Karpas-422 (cell line): ENCODE measurements at regions not wholly inside any gene's neighbourhood (a gene's known extent, or its start where the extent isn't known, plus 50 kb on each side); places are given as distances from the start of the nearest gene placed in this dataset.

ENCODE experiments used
- DNase-seq: peaks from one replicate; pipeline ENCODE4 v3.0.0-alpha.2; 2015
- H2AFZ ChIP-seq: fragments of 200-600 bp; sonication (generic); 2 replicates; pipeline ENCODE4 v1.6.1; 2014; ENCODE audit warnings: antibody characterized with exemption, low read length, mixed read lengths
- H3K27ac ChIP-seq: fragments of 200-600 bp; sonication (generic); 2 replicates; pipeline ENCODE4 v1.5.1; 2014; ENCODE audit warnings: mild to moderate bottlenecking, low read length, moderate library complexity
- H3K27me3 ChIP-seq: fragments of 200-600 bp; sonication (generic); 2 replicates; pipeline ENCODE4 v1.6.1; 2014; ENCODE audit warnings: low read length, mixed read lengths
- H3K36me3 ChIP-seq: fragments of 200-600 bp; sonication (generic); 2 replicates; pipeline ENCODE4 v1.6.1; 2014; ENCODE audit warnings: low read length, mixed read lengths; ENCODE audit not compliant: insufficient read depth
- H3K4me1 ChIP-seq: fragments of 200-600 bp; sonication (generic); 2 replicates; pipeline ENCODE4 v1.6.1; 2014; ENCODE audit warnings: mild to moderate bottlenecking, low read length, mixed read lengths
- H3K4me2 ChIP-seq: fragments of 200-600 bp; sonication (generic); 2 replicates; pipeline ENCODE4 v1.6.1; 2014; ENCODE audit warnings: low read length, low read depth, mild to moderate bottlenecking; ENCODE audit not compliant: poor library complexity, severe bottlenecking
- H3K4me3 ChIP-seq: fragments of 200-600 bp; sonication (generic); 2 replicates; pipeline ENCODE4 v1.5.1; 2014; ENCODE audit warnings: mild to moderate bottlenecking, antibody characterized with exemption, low read length, mixed read lengths
- H3K79me2 ChIP-seq: fragments of 200-600 bp; sonication (generic); 2 replicates; pipeline ENCODE4 v1.6.1; 2014; ENCODE audit warnings: mild to moderate bottlenecking, low read length, mixed read lengths
- H3K9ac ChIP-seq: fragments of 200-600 bp; sonication (generic); 2 replicates; pipeline ENCODE4 v1.6.0; 2014; ENCODE audit warnings: low read length
- H3K9me2 ChIP-seq: fragments of 200-600 bp; sonication (generic), shearing (Covaris generic); replicated peaks from 2 replicates; pipeline ENCODE4 v1.6.0; 2014; ENCODE audit warnings: mild to moderate bottlenecking, low read length, moderate library complexity; ENCODE audit not compliant: insufficient read depth
- H3K9me3 ChIP-seq: fragments of 300-700, 200-600 bp; sonication (generic); 2 replicates; pipeline ENCODE4 v1.6.1; 2014; ENCODE audit warnings: low read length, mixed read lengths
- H4K20me1 ChIP-seq: fragments of 200-600 bp; sonication (generic); 2 replicates; pipeline ENCODE4 v1.6.1; 2014; ENCODE audit warnings: mild to moderate bottlenecking, antibody characterized with exemption, low read length, low read depth; ENCODE audit not compliant: insufficient read depth

DNA sequence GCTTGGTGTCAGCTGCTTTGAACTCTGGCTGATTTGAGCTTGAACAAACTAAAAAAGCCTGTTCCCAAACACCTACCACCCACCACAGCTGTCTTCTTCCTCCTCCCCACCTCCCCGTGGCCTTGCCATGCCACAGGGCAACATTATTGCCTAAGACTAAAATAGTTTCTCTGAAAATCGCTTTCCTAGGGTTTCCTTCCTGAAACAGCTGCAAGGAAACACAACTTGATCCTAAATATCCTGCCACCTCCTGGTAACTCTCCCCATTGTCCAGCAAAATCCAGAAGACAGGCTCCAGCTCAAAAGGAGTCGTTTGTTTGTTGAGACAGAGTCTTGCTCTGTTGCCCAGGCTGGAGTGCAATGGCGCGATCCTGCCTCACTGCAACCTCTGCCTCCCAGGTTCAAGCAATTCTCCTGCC, 193.9 kb upstream of the TPM1 start:
- H4K20me1 ChIP-seq, result no peaks in the 10 kb centered on the region
- H3K9me2 ChIP-seq, result no peaks in the 10 kb centered on the region
- H3K36me3 ChIP-seq, result no peaks in the 10 kb centered on the region
- no peak overlapping the region for H3K9ac ChIP-seq
- no peaks in the 10 kb centered on the region for H3K27me3 ChIP-seq
- no peaks in the 10 kb centered on the region for H3K79me2 ChIP-seq
- no peak overlapping the region for H2AFZ ChIP-seq
- H3K4me2 ChIP-seq, result no peak overlapping the region
- no peak overlapping the region for H3K4me3 ChIP-seq
- no peaks in the 10 kb centered on the region for H3K4me1 ChIP-seq
- H3K27ac ChIP-seq, result no peak overlapping the region
- no peaks in the 10 kb centered on the region for H3K9me3 ChIP-seq
- no peak for DNase-seq

DNA sequence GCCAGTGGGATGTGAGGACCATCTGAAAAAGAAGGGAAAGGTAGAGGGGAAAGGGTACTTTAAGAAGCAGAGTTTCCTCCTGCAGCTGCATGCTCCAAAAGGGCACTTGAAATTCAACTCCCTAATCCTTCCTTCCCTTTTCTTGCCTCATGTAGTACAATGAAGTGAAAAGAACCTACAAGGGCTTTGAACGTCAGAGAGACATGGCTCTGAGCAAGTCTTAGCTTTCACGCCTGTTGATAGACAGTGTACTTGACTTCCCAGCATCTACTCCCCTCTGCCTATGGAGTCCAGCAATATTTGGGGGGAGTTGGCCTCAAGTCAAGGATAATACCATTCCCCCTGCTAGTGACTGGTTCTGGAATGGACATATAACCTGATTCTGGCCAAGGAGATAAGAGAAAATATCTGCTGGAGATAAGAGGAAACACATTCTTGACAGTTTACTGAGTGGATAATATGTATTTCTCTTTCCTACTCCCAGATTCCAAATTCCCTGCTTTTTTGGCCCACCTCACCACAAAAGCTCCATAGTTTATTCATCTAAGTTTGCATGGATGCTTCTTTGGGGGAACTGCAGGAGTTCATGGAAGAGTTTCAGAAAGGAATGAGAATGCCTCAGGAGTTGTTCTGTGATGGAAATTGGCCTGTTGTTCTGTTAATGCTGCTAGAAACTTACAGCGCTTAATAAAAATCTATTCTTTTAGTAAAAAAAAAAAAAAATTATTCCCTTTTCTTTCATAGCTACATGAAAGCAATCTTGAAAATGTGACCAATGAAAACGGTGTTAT, 193.0 kb upstream of the TPM1 start:
- H3K27me3 ChIP-seq, result no peaks in the 10 kb centered on the region
- H3K36me3 ChIP-seq, result no peaks in the 10 kb centered on the region

DNA sequence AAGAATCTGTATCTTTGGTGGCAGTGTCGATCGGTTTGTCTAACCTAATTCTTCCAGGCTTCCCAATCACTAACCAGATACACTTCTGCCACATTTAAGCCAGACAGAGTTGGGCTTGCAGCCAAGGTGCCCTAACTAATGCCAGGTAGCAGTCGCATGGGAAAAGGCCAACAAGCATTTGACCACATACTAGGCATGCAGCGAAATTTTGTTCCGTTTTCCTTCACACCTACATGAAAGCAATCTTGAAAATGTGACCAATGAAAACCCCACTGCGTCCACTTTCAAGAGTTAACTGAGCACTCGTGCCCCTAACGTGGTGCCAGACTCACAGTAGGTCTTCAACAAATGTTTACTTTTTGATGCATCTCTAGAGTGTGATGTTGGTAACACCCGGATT, 192.2 kb upstream of the TPM1 start:
- Histone ChIP-seq H3K9me3 (no peaks in the 10 kb centered on the region), H3K4me1 (no peaks in the 10 kb centered on the region), H3K9ac (no peak overlapping the region), H3K27me3 (no peaks in the 10 kb centered on the region), H3K36me3 (no peaks in the 10 kb centered on the region), H3K4me2 (no peak overlapping the region), H3K27ac (no peak overlapping the region), H4K20me1 (no peaks in the 10 kb centered on the region), H3K79me2 (no peaks in the 10 kb centered on the region), H2AFZ (no peak overlapping the region), H3K9me2 (no peaks in the 10 kb centered on the region), H3K4me3 (no peak overlapping the region)
- DNase-seq, result no peak

More for the DNA sequence above, 193.0 kb upstream of the TPM1 start:
- Histone ChIP-seq H3K9me2 (no peaks in the 10 kb centered on the region), H3K4me1 (no peaks in the 10 kb centered on the region), H3K79me2 (no peaks in the 10 kb centered on the region), H3K4me3 (no peak overlapping the region), H3K4me2 (no peak overlapping the region), H3K9me3 (no peaks in the 10 kb centered on the region), H2AFZ (no peak overlapping the region), H3K9ac (no peak overlapping the region), H3K27ac (no peak overlapping the region), H4K20me1 (no peaks in the 10 kb centered on the region)
- DNase-seq, result no peak

DNA sequence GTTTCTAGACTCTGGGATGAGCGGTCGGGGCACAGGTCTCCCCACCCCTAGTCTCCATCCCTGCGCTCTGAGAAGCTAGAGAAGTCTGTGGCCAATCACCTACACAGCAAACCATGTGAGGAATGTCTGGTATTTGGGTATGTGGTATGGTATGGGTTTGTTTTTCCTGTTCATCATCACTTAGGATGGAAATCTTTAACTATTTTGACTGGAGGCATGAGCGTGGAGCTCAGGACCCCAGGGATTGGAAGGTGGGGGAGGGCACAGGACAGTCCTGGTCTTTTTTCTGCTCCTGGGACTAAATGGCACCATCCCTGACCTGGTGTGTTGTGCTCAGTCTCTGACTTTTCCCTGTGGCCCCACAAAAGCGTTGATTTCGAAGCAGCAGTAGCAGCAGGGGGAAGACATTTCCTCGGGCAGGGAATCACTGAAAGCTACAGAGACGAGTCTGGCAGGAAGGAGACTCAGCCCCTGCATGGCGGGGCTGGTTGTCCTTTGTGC, 191.7 kb upstream of the TPM1 start:
- Histone ChIP-seq H3K4me1 (no peaks in the 10 kb centered on the region), H3K4me3 (no peak overlapping the region), H3K36me3 (no peaks in the 10 kb centered on the region), H2AFZ (no peak overlapping the region), H3K79me2 (no peaks in the 10 kb centered on the region), H3K9me2 (no peaks in the 10 kb centered on the region), H3K9me3 (no peaks in the 10 kb centered on the region), H4K20me1 (no peaks in the 10 kb centered on the region), H3K27me3 (no peaks in the 10 kb centered on the region), H3K4me2 (no peak overlapping the region), H3K9ac (no peak overlapping the region), H3K27ac (no peak overlapping the region)
- DNase-seq, result no peak

DNA sequence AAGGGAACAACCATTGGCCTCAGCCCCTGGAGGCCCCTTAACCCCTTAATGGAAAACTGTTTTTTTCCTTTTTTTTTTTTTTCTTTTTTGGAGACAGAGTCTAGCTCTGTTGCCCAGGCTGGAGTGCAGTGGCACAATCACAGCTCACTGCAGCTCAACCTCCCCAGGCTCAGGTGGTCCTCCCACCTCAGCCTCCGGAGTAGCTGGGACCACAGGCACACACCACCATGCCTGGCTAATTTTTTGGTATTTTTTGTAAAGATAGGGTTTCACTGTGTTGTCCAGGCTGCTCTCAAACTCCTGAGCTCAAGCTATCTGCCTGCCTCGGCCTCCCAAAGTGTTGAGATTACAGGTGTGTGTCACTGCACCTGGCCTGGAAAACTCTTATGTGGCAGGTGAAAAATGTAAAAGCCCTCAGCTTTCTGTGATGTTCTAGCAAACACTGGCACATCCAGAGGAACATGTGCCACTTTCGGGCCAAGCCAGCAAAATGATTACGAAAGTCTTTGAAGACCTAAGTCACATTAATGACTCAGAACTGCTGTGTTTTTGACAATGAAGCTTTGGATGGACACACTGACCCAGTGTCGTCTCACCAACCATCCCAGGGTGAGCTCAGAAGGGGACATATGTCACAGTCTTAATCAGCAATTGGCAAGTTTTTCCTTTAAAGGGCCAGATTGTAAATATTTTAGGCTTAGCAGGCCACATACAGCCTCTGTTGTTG, 189.3 kb upstream of the TPM1 start:
- H3K27me3 ChIP-seq, result no peaks in the 10 kb centered on the region
- no peak overlapping the region for H3K4me3 ChIP-seq
- no peaks in the 10 kb centered on the region for H3K36me3 ChIP-seq
- H3K79me2 ChIP-seq, result no peaks in the 10 kb centered on the region
- no peaks in the 10 kb centered on the region for H3K9me3 ChIP-seq
- no peak for DNase-seq
- no peaks in the 10 kb centered on the region for H3K9me2 ChIP-seq
- H3K4me1 ChIP-seq, result no peaks in the 10 kb centered on the region
- no peak overlapping the region for H3K27ac ChIP-seq
- H2AFZ ChIP-seq, result no peak overlapping the region
- H3K4me2 ChIP-seq, result no peak overlapping the region
- H3K9ac ChIP-seq, result no peak overlapping the region
- H4K20me1 ChIP-seq, result no peaks in the 10 kb centered on the region

DNA sequence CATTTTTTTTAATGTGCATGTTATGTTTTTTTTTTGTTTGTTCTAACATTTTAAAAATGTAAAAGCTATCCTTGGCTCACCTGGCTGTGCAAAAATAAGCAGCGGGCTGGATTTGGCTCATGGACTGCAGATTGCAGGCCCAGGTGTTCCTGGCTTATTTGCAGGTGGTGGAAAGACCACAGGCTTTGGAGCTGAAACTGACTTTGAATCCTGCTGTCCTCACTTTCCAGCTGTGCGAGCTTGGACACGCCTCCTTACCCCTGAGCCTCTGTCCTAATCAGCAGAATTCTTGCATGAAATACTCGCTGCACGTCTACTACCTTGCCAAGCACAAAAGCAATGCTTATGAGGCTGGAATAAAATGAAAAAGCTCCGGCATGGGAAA, 188.7 kb upstream of the TPM1 start:
- Histone ChIP-seq H4K20me1 (no peaks in the 10 kb centered on the region), H3K4me3 (no peak overlapping the region), H2AFZ (no peak overlapping the region), H3K27me3 (no peaks in the 10 kb centered on the region), H3K79me2 (no peaks in the 10 kb centered on the region), H3K9me3 (no peaks in the 10 kb centered on the region), H3K4me2 (no peak overlapping the region), H3K9ac (no peak overlapping the region), H3K4me1 (no peaks in the 10 kb centered on the region), H3K36me3 (no peaks in the 10 kb centered on the region), H3K27ac (no peak overlapping the region), H3K9me2 (no peaks in the 10 kb centered on the region)
- DNase-seq, result no peak

DNA sequence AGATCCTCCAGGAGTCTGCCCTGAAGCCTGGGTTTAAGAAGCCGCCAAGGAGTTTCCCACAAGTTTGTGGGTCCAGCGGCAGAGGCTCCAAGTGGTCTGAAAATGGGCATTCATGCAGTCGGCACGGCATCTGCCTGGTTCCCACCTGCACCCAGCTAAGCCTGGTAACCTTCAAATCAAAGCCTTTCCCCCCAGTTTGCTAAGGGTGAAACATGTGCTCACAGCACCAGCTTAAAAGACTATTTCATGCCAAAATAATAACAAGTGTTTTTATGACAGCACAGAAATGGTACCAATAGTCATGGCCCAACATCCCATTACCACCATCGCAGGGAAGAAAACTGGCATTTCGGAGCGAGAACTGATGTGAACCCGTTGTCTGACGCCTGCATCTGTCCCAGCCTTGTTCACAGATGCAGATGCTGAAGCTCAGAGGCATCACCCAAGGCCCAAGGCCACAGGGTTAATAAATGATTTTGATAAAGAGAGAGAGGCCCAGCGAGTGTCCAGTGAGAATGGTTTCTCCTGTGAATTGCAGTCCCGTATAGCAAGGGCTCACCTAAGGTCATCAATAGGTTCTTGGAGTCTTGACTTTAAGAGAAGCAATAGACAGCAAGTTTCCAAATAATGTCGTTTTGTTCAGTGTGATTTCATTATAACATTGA, 188.0 kb upstream of the TPM1 start:
- Histone ChIP-seq H2AFZ (no peak overlapping the region), H3K9me2 (no peaks in the 10 kb centered on the region), H3K79me2 (no peaks in the 10 kb centered on the region), H3K4me3 (no peak overlapping the region), H3K4me2 (no peak overlapping the region), H4K20me1 (no peaks in the 10 kb centered on the region), H3K36me3 (no peaks in the 10 kb centered on the region), H3K4me1 (no peaks in the 10 kb centered on the region), H3K27me3 (no peaks in the 10 kb centered on the region), H3K27ac (no peak overlapping the region), H3K9me3 (no peaks in the 10 kb centered on the region), H3K9ac (no peak overlapping the region)
- no peak for DNase-seq

DNA sequence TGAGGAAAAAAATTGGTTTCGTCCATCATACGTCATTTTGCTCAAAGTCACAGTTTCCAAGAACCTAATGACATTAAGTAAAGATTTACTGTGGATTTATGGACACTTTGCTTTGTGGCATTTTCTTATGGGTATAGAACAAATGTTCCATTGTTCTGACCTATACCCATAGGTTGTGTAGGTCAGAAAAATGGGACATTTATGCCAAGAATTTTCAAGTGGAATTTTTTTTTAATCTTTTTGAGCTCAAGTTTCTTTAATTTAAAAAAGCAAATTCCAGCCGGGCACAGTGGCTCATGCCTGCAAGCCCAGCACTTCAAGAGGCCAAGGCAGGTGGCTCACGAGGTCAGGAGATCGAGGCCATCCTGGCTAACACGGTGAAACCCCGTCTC, 187.5 kb upstream of the TPM1 start:
- H3K36me3 ChIP-seq, result no peaks in the 10 kb centered on the region
- no peak overlapping the region for H3K27ac ChIP-seq
- H3K9ac ChIP-seq, result no peak overlapping the region
- no peak overlapping the region for H2AFZ ChIP-seq
- no peak overlapping the region for H3K4me2 ChIP-seq
- no peaks in the 10 kb centered on the region for H3K79me2 ChIP-seq
- no peaks in the 10 kb centered on the region for H4K20me1 ChIP-seq
- H3K27me3 ChIP-seq, result no peaks in the 10 kb centered on the region
- no peak for DNase-seq
- H3K9me3 ChIP-seq, result no peaks in the 10 kb centered on the region
- H3K4me3 ChIP-seq, result no peak overlapping the region
- H3K4me1 ChIP-seq, result no peaks in the 10 kb centered on the region
- no peaks in the 10 kb centered on the region for H3K9me2 ChIP-seq
